ENCODE measurements at regions not wholly inside any gene's neighbourhood (a gene's known extent, or its start where the extent isn't known, plus 50 kb on each side); places are given as distances from the start of the nearest gene placed in this dataset.

GRCh38 chr7:155360495-155361345 is 63.0 kb downstream of the INSIG1 start:
- Histone ChIP-seq H3K4me1 (ENCODE audit: control insufficient read depth, insufficient read depth, low read length) (peaks cover 8% of the 10 kb centered on the region), H3K4me3 (ENCODE audit: insufficient read depth, low read depth, low read length) (no peak overlapping the region), H3K27ac (ENCODE audit: insufficient read depth, low read depth, low read length, poor library complexity, severe bottlenecking) (no peak overlapping the region), H3K27me3 (ENCODE audit: control insufficient read depth, insufficient read depth, low read length, poor library complexity, severe bottlenecking) (peaks cover 67% of the 10 kb centered on the region), H3K9me3 (ENCODE audit: control insufficient read depth, low read length) (no peaks in the 10 kb centered on the region), H3K36me3 (ENCODE audit: control insufficient read depth, insufficient read depth, low read length) (no peaks in the 10 kb centered on the region)
- 86 to 87% methylated on average over 20 of the region's 20 CpGs for WGBS, 2 experiments

DNA sequence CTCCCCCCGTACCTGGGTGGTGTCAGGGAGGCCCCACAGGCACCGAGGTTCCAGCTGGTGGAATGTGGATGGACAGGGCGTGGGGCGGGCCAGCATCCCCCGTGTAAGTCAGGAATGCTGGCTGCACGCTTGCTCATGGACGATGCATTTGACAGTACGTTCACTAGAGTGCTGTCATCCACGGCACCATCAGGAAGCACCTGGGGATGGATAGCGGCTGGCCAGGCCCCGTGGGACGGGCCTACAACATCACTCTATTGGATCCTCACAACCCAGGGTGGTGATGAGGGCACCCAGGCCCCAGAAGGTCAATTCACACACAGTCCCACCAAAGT is 63.6 kb downstream of the INSIG1 start:
- Histone ChIP-seq H3K4me3 (ENCODE audit: insufficient read depth, low read depth, low read length) (no peak overlapping the region), H3K4me1 (ENCODE audit: control insufficient read depth, insufficient read depth, low read length) (peaks cover 8% of the 10 kb centered on the region), H3K9me3 (ENCODE audit: control insufficient read depth, low read length) (no peaks in the 10 kb centered on the region), H3K27me3 (ENCODE audit: control insufficient read depth, insufficient read depth, low read length, poor library complexity, severe bottlenecking) (peaks cover 65% of the 10 kb centered on the region), H3K36me3 (ENCODE audit: control insufficient read depth, insufficient read depth, low read length) (no peaks in the 10 kb centered on the region), H3K27ac (ENCODE audit: insufficient read depth, low read depth, low read length, poor library complexity, severe bottlenecking) (no peak overlapping the region)
- WGBS, 2 experiments = 93% methylated on average over 12 of the region's 12 CpGs

- Histone ChIP-seq H3K36me3 (ENCODE audit: control insufficient read depth, insufficient read depth, low read length) (no peaks in the 10 kb centered on the region), H3K27me3 (ENCODE audit: control insufficient read depth, insufficient read depth, low read length, poor library complexity, severe bottlenecking) (peaks cover 61% of the 10 kb centered on the region), H3K4me3 (ENCODE audit: insufficient read depth, low read depth, low read length) (no peak overlapping the region), H3K9me3 (ENCODE audit: control insufficient read depth, low read length) (no peaks in the 10 kb centered on the region), H3K4me1 (ENCODE audit: control insufficient read depth, insufficient read depth, low read length) (peaks cover 8% of the 10 kb centered on the region), H3K27ac (ENCODE audit: insufficient read depth, low read depth, low read length, poor library complexity, severe bottlenecking) (no peak overlapping the region)
- 91 to 92% methylated on average over 7 of the region's 7 CpGs for WGBS, 2 experiments
Observed at GRCh38 chr7:155361947-155362346, 64.3 kb downstream of the INSIG1 start.

DNA sequence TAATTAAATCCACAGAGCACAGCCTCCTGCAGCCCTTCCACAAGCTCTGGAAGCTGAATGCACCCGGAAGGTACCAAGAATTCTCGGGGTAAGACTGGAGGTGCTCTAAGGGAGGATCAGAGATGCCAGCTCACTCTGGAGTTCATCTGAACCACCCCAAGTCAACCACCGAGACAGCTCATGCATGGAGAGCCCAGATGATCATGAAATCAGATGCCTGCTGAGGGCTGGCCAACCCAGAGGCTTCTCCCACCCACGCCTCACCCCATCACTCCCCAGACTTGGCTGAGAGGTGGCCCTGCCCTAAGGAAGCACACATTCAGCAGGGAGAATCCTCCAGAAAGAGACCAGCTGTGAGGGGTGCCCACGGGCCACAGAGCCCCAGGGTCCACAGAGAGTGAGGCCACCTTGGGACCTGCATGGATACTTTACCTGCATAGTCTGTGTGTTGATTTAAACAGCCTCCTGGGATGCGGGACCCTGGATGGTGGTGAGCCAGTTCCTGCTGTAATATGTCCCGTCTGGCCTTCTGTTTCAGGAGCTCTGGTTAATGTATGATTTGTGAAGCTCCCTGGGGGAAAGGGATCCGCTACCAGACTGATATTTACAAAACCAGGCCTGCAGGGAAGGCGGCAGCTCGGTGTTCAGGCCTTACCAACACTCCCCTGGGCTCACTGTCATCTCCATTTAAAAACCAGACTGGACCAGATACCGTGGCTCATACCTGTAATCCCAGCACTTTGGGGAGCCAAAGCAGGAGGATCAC is 64.9 kb downstream of the INSIG1 start:
- Histone ChIP-seq H3K27ac (ENCODE audit: insufficient read depth, low read depth, low read length, poor library complexity, severe bottlenecking) (no peak overlapping the region), H3K4me1 (ENCODE audit: control insufficient read depth, insufficient read depth, low read length) (peaks cover 8% of the 10 kb centered on the region), H3K9me3 (ENCODE audit: control insufficient read depth, low read length) (no peaks in the 10 kb centered on the region), H3K4me3 (ENCODE audit: insufficient read depth, low read depth, low read length) (no peak overlapping the region), H3K27me3 (ENCODE audit: control insufficient read depth, insufficient read depth, low read length, poor library complexity, severe bottlenecking) (peaks cover 55% of the 10 kb centered on the region), H3K36me3 (ENCODE audit: control insufficient read depth, insufficient read depth, low read length) (no peaks in the 10 kb centered on the region)
- WGBS, 2 experiments = 90 to 91% methylated on average over 11 of the region's 11 CpGs

- Histone ChIP-seq H3K27ac (ENCODE audit: insufficient read depth, low read depth, low read length, poor library complexity, severe bottlenecking) (no peak overlapping the region), H3K27me3 (ENCODE audit: control insufficient read depth, insufficient read depth, low read length, poor library complexity, severe bottlenecking) (peaks cover 49% of the 10 kb centered on the region), H3K36me3 (ENCODE audit: control insufficient read depth, insufficient read depth, low read length) (no peaks in the 10 kb centered on the region), H3K4me1 (ENCODE audit: control insufficient read depth, insufficient read depth, low read length) (peaks cover 8% of the 10 kb centered on the region), H3K9me3 (ENCODE audit: control insufficient read depth, low read length) (no peaks in the 10 kb centered on the region), H3K4me3 (ENCODE audit: insufficient read depth, low read depth, low read length) (no peak overlapping the region)
- WGBS, 2 experiments = 91% methylated on average over 9 of the region's 9 CpGs
Observed at GRCh38 chr7:155363146-155363539, 65.5 kb downstream of the INSIG1 start.

- H3K27ac ChIP-seq (ENCODE audit: insufficient read depth, low read depth, low read length, poor library complexity, severe bottlenecking) = no peak overlapping the region
- H3K9me3 ChIP-seq (ENCODE audit: control insufficient read depth, low read length) = no peaks in the 10 kb centered on the region
- WGBS, 2 experiments = 68 to 70% methylated on average over 20 of the region's 20 CpGs
- peaks cover 49% of the 10 kb centered on the region for H3K27me3 ChIP-seq (ENCODE audit: control insufficient read depth, insufficient read depth, low read length, poor library complexity, severe bottlenecking)
- no peak overlapping the region for H3K4me3 ChIP-seq (ENCODE audit: insufficient read depth, low read depth, low read length)
- no peaks in the 10 kb centered on the region for H3K36me3 ChIP-seq (ENCODE audit: control insufficient read depth, insufficient read depth, low read length)
- H3K4me1 ChIP-seq (ENCODE audit: control insufficient read depth, insufficient read depth, low read length) = peaks cover 3% of the 10 kb centered on the region
Observed at GRCh38 chr7:155363852-155364600, 66.3 kb downstream of the INSIG1 start.

GRCh38 chr7:155365146-155365874 is 67.6 kb downstream of the INSIG1 start:
- Histone ChIP-seq H3K9me3 (ENCODE audit: control insufficient read depth, low read length) (no peaks in the 10 kb centered on the region), H3K27me3 (ENCODE audit: control insufficient read depth, insufficient read depth, low read length, poor library complexity, severe bottlenecking) (peaks cover 49% of the 10 kb centered on the region), H3K4me1 (ENCODE audit: control insufficient read depth, insufficient read depth, low read length) (no peaks in the 10 kb centered on the region), H3K4me3 (ENCODE audit: insufficient read depth, low read depth, low read length) (no peak overlapping the region), H3K36me3 (ENCODE audit: control insufficient read depth, insufficient read depth, low read length) (no peaks in the 10 kb centered on the region), H3K27ac (ENCODE audit: insufficient read depth, low read depth, low read length, poor library complexity, severe bottlenecking) (no peak overlapping the region)
- 85% methylated on average over 11 of the region's 12 CpGs for WGBS, 2 experiments

DNA sequence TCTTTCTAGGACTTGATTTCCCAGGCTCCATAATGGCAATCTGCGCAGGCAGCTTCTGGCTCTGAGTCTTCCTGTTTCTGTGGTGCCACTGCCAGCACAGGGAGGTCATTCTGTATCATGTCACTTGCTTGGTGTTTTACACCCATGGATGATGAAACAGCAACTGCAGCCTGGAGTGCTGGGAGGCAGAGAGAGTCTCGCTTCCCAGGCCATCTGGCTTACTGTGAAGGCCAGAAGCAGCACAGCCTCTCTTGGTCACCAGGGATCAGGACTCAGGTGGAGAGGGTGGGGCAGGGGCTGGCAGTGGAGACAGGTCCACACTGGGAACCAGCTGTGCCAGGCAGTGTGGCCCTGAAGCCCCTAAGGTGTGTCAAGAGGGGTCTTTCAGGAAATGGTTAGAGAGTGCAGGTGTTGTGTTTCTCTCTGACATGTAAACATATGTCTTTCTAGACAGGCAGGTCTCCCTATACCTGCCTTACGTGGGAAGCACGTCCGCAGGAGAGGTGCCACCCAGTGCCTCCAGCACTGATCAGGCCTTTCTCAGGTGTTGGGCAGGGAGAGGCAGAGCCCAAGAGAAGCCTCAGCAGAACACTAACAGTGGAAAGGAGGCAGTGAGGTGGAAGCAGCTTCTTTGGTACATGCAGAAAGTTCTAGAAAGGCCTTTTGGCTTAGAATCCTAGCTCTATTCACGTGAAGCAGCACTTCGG is 71.4 kb downstream of the INSIG1 start:
- 62 to 68% methylated on average over 7 of the region's 7 CpGs for WGBS, 2 experiments
- no peak overlapping the region for H3K4me3 ChIP-seq (ENCODE audit: insufficient read depth, low read depth, low read length)
- no peaks in the 10 kb centered on the region for H3K9me3 ChIP-seq (ENCODE audit: control insufficient read depth, low read length)
- peaks cover 4% of the 10 kb centered on the region for H3K4me1 ChIP-seq (ENCODE audit: control insufficient read depth, insufficient read depth, low read length)
- H3K36me3 ChIP-seq (ENCODE audit: control insufficient read depth, insufficient read depth, low read length) = no peaks in the 10 kb centered on the region
- H3K27me3 ChIP-seq (ENCODE audit: control insufficient read depth, insufficient read depth, low read length, poor library complexity, severe bottlenecking) = peaks cover 63% of the 10 kb centered on the region
- no peak overlapping the region for H3K27ac ChIP-seq (ENCODE audit: insufficient read depth, low read depth, low read length, poor library complexity, severe bottlenecking)

DNA sequence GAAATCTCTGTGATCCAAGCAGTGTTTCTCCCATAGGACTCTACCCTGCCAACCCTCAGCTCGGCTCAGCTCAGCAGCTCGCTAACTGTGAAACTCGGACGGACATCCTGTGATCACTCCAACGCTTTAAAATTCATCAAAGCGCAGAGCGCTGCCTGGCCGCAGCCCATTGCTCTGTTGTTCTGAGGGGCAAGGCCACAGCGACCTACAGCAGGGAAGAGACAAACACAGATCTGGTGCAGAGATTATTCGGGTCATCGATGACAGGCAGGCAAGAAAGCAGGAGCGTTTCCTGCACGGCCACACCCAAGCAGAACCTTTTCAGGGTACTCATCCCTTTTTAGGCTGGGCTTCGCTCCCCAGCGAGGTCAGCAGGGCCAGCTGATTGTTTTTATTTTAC is 72.1 kb downstream of the INSIG1 start:
- H3K4me3 ChIP-seq (ENCODE audit: insufficient read depth, low read depth, low read length) = no peak overlapping the region

More for the DNA sequence above, 72.1 kb downstream of the INSIG1 start:
- no peak overlapping the region for H3K27ac ChIP-seq (ENCODE audit: insufficient read depth, low read depth, low read length, poor library complexity, severe bottlenecking)
- peaks cover 66% of the 10 kb centered on the region for H3K27me3 ChIP-seq (ENCODE audit: control insufficient read depth, insufficient read depth, low read length, poor library complexity, severe bottlenecking)
- WGBS, 2 experiments = 50 to 51% methylated on average over 15 of the region's 15 CpGs
- H3K4me1 ChIP-seq (ENCODE audit: control insufficient read depth, insufficient read depth, low read length) = peaks cover 4% of the 10 kb centered on the region
- no peaks in the 10 kb centered on the region for H3K36me3 ChIP-seq (ENCODE audit: control insufficient read depth, insufficient read depth, low read length)
- H3K9me3 ChIP-seq (ENCODE audit: control insufficient read depth, low read length) = no peaks in the 10 kb centered on the region
